HG03175 (cell line): ENCODE measurements at regions not wholly inside any gene's neighbourhood (a gene's known extent, or its start where the extent isn't known, plus 50 kb on each side); places are given as distances from the start of the nearest gene placed in this dataset.

Experiments
- ATAC-seq: cut with Tn5 transposase; IDR thresholded peaks from one replicate; pipeline ENCODE4 v1.9.1; 2021; ENCODE audit warnings: mild to moderate bottlenecking, moderate library complexity; ENCODE audit not compliant: unreplicated experiment

- ATAC-seq: no peak
Measured at GRCh38 chr1:193799371-193799770, 613.0 kb upstream of the B3GALT2 start.

DNA sequence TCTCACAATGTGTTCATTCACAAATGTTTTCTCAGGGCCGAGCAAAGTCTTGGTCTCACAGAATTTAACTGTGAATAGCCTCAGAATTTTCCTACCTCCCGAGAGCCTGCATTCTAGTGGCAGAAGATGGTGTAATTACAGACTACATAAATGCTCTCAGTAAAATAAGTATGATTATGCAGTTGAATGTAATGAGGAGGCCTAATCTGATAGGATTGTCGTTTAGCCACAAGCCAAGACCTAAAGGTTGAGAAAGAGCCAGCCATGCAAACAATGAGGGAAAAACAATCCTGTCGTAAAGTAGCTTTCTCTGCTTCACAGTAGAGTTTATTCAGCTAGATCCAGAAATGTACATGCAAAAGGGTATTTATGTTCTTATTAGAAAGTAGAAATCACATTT lies 607.8 kb upstream of the B3GALT2 start:
- ATAC-seq: no peak

GRCh38 chr1:193791746-193792145 lies 605.3 kb upstream of the B3GALT2 start:
- no peak for ATAC-seq

- ATAC-seq: no peak
Measured at GRCh38 chr1:193787061-193787460, 600.6 kb upstream of the B3GALT2 start.

DNA sequence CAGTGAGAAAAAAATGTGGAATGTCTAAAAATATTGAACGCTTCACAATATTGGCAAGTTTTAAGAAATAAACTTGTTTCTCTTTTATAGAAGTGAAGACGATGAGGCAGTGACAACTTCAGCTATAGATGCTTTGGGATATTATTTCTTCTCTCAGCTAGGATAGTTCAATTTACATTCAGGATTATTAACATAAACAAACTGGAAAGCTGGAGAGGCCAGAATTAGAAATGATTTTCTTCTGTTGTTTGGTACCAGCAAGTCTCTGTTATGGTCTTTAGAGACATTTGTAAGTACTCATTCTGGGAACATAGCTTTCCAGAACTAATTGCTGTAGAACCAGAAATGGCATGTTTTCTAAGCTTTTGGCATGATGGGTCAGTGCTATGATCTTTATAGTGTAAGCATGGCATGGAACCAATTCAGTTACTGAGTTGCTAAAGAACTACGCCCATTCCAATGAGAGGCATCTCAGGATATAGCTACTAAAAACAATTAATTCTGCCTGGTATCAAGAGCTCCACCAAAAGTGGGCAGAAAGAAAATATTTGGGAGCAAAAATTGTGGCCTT lies 599.5 kb upstream of the B3GALT2 start:
- ATAC-seq: no peak

- no peak for ATAC-seq
Measured at GRCh38 chr1:193774536-193775323, 588.3 kb upstream of the B3GALT2 start.

GRCh38 chr1:193771596-193771995 lies 585.2 kb upstream of the B3GALT2 start:
- ATAC-seq: no peak

DNA sequence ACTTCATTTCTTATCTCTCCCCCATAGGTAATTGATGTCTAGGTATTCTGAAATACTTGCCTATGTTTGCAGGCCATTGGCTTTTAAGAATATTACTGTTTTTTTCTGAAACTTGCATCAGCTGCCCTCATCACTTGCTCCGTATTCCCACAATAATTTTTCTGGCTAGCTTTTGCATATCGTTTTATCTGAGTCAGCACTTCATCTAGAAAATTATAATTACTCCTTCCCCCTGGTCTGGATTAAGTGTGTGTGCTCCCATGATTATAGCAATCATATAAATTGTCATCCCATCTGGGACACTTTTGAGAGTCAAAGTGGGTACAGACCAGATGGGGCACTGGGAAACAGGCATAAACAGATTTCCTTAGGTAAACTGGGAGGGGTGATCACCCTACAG lies 583.2 kb upstream of the B3GALT2 start:
- ATAC-seq: no peak

DNA sequence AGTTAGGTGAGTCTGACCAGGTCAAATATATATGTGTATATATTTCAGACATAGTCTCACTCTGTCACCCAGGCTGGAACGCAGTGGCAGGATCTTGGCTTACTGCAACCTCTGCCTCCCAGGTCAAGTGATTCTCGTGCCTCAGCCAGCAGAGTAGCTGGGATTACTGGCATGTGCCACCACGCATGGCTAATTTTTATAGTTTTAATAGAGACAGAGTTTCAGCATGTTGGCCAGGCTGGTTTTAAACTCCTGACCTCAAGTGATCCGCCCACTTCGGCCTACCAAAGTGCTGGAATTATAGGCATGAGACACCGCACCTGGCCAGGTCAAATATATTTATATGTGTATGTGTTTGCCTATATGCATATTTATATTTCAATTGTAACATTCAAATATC lies 581.5 kb upstream of the B3GALT2 start:
- no peak for ATAC-seq

DNA sequence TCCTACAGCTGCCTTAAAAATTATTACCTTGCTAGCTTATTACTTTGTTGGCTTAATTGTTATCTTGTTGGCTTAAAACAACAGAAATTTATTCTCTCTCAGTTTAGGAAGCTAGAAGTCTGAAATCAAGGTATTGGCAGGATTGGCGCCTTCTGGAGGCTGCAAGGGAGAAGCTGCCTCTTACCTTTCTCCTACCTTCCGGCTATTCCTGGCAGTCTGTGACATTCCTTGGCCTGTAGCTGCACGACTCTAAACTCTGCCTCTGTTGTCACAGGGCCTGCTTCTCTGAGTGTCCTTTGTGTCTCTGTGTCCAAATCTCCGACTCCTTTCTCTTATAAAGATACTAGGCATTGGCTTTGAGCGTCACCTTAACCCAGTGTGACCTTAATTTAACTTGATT lies 579.9 kb upstream of the B3GALT2 start:
- ATAC-seq: no peak

GRCh38 chr1:193763266-193763665 lies 576.9 kb upstream of the B3GALT2 start:
- ATAC-seq: no peak

GRCh38 chr1:193762236-193762635 lies 575.8 kb upstream of the B3GALT2 start:
- no peak for ATAC-seq

DNA sequence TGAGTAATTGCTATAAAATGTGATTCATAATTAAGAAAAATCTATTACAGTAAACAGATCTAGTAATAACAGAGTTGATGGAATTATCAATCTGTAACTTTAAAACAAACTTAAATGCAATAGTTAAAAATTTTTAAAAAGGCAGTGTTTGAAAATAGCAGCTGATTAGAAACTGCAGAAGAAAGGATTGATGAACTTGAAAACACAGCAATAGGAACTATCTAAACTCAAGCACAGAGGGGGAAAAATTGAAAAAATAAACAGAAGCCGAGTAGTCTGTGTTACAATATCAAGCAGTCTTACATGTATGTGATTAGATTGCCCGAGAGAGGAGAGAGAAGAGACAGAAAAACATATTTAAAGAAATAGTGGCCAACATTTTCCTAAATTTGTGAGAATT lies 569.0 kb upstream of the B3GALT2 start:
- no peak for ATAC-seq

DNA sequence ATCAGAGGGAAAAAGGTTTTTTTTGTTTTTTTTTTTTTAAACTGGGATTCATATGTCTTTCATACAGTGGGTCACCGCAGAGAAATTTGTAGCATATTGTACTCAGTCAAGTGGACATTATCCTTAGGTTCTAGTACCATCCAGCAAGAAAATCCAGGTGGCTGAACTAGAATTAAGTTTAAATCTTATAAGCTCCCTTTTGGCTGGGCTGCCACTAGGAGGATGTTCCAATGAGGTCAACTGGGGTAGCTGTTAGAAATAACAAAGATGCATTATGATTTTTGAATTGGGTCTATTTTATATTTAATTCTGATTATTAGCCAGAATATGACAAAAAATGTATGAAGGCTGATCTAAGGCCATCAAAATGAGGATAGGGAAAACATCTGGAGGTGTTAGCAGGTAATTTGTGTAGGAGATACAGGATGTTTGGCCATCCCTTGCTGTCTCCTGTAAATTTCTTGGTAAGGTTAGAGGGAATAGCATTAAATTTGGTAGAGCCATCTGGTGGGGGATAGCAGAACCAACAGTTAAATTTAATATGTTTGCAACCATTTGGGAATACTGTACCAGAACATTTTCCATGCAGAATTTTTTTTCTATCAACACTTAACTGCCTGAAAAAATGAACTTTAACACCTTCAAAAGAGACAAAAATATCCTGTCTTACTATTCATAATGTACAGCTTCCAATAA lies 568.5 kb upstream of the B3GALT2 start:
- no peak for ATAC-seq

GRCh38 chr1:193754151-193754550 lies 567.7 kb upstream of the B3GALT2 start:
- ATAC-seq: no peak

DNA sequence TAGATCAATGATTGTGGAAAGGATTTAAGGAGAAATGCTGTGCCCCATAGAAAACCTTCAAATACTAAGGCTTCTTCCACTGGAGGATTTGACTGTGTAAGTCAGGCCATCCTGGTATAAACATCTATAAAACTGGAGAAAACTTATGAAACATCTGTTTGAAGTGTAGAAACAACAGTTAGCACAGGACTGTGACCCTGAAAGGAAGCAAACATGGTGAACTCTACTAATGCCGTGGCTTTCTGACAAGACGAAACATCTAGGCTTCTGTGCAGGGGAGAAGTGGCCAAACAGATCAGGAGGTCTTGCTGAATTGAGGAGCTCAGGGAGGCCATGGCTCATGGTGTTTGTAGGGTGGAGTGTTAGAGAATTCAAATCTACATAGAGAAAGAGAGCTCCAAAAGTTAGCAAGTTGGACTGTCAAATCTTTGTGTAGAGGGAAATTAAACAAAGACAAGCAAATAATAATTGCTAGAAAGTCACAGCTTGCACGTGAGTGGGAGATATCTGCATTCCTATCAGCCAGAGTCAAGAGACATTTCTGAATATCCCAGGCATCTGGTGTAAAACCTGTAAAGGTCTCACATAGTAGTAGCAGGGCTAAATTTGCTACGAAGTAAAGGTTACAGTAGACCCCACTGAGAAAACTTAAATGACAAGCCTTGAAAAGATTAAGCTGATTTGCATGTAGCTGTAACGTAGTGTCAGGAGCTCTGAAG lies 566.8 kb upstream of the B3GALT2 start:
- ATAC-seq: no peak

- no peak for ATAC-seq
Measured at GRCh38 chr1:193749868-193750267, 563.5 kb upstream of the B3GALT2 start.

DNA sequence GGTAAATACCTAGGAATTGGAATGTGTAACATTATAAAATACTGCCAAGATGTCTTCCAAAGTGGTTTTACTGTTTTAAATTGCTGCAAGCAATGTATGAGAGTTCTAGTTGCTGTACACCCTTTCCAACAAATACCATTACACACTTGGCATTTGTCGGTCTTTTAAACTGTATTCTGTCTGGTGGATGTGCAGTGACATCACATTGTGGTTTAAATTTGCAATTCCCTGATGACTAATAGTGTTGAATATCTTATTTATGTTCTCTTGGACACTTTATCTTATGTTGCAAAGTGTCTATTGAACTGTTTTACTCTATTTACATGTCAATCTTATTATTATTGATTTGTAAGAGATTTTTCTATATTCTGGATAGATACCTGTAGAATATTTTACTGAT lies 561.2 kb upstream of the B3GALT2 start:
- no peak for ATAC-seq

DNA sequence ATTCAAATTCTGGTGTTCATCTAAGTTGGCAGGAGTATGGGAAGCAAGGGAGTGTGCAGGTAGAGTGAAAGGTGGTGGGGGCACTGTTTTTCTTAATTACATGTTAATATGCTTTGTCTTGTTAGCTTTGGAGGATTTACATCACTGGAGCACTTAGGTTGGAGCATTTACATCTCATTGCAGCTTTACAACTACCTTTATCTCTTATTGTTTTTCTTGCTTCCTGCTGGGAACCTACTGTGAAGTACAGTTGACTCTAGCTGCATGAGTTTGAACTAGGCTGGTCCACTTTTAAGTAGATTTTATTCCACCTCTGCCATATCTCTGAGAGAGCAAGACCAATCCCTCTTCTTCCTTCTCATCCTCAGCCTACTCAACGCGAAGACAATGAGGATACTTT lies 554.8 kb upstream of the B3GALT2 start:
- no peak for ATAC-seq

- no peak for ATAC-seq
Measured at GRCh38 chr1:193740762-193741161, 554.3 kb upstream of the B3GALT2 start.

DNA sequence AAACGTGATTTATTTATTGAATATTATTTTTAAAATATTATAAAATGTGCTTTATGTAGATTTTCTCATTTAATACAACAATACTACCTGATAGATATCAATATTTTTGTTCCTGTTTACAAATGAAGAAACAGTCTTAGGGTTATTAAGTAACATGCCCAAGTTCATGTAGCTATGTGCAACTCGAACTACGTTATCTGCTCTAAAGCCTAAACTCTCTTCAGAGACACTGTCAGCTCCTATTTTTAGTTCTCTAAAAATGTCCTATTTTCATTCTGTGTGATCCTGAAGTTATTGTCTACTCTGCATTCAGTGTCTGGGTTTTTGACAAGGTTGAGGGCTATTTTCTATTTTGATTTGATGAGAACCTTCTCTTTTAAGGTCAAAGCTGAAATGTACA lies 550.1 kb upstream of the B3GALT2 start:
- ATAC-seq: no peak

- no peak for ATAC-seq
Measured at GRCh38 chr1:193733674-193734073, 547.3 kb upstream of the B3GALT2 start.
